Ovary (tissue), 3 donors: ENCODE measurements at regions not wholly inside any gene's neighbourhood (a gene's known extent, or its start where the extent isn't known, plus 50 kb on each side); places are given as distances from the start of the nearest gene placed in this dataset.

Experiments used
- CTCF ChIP-seq, 3 donors: fragments of 450-650 bp in 2 of 3; fragments of 200-600 bp in 1 of 3; IDR thresholded peaks; one replicate each; pipeline versions ENCODE4 v1.5.1 to v1.8.0; 2016 to 2022; ENCODE audit warnings: antibody characterized with exemption in 3 of 3, mild to moderate bottlenecking in 1 of 3
- POLR2A ChIP-seq: fragments of 450-650 bp; IDR thresholded peaks from one replicate; pipeline ENCODE4 v1.6.1; 2017; ENCODE audit warnings: antibody characterized with exemption, mild to moderate bottlenecking, moderate library complexity
- donor health status: DM: no; HTN: no; CAD: no.

DNA sequence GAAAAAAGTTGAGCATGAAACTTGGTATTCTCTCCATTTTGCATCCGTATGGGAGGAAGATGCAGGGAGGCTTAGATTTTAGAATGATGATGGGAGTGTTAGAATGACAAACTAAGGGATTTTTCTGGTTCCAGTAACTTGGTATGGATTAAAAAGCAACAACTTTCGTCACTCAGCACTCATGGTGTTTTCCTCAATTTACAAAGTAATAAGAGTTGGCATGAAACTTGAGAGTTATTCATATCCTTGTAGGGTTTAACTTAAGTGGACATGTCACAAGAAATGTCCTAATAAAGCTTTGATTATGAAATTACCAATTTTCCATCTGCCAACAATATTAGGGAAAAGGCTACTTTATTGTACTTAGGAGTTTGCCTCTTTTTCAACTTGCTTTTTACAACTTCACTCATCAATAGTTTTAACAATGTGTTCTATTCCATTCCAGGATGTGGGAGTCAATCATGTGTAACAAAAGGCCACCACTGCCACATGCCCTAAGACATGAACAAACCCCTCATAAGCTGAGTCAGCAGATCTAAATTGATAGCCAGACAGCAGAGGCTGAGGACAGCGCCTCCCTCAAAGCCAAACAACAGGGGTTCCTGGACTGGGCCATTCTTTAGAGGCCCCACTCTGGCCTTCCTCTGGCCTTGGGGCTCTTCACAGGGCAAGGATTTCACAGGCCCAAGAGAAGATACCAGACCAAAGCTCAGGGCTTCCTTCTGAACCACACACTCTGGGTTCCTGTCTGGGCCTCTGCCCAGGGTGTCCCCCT lies 265.8 kb downstream of the TNS1 start:
- TF ChIP-seq CTCF (IDR thresholded peaks at IDR 0.05) (no peak), POLR2A (no peak)
